ENCODE measurements at regions not wholly inside any gene's neighbourhood (a gene's known extent, or its start where the extent isn't known, plus 50 kb on each side); places are given as distances from the start of the nearest gene placed in this dataset.

DNA sequence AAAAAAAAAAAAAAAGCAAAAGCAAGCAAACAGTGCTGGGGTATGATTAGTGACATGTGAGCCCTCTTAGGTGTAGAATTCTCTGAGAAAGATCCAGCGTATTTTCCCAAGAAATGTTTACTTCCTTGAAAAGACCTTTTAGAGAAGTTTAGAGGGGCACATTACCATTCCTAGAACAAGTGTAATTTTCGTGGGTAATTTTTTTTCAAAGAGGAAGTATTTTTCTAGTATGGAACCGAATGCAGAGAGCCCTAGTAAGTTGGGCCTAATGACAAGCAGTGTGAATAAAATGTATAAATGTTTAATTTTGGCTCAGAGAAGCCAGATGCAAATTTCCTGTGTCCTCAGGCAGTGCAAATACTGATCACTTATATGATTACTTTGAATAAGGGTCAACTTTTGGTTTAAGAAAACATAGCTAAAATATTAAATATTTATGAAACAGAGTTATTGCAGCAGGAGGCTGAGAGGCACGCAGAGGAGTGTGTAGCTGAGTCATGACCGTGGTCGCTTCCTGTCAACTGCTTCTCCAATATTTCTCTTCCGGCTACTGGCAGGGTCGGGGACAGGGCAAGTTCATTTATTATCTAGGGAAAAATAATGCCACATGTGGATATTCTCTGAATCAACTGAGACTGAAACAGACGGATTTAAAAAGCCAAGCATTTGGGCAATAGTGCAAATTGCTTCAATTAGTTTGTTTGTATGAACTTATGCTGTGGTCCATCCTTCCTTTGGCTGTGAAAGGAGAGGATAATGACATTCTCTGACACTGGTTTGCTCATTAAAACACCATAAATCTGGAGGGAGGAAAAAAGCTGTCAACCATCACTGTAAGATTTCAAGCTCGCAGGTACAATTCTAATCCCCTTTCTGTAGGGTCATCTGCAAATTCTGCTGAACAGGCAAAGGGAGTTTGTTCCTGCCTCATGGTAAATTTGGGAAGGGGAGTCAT lies 495.2 kb downstream of the GLRX3 start:
- H3K9me3 Mint-ChIP-seq = peaks cover 4% of the 10 kb centered on the region
- no peaks in the 10 kb centered on the region for H3K36me3 Mint-ChIP-seq
- no peaks in the 10 kb centered on the region for H3K4me1 Mint-ChIP-seq
- H3K4me3 Mint-ChIP-seq = no peak overlapping the region
- no peak overlapping the region for H3K27ac Mint-ChIP-seq
- peaks cover 13% of the 10 kb centered on the region for H3K27me3 Mint-ChIP-seq

- Mint-ChIP-seq H3K9me3 (no peaks in the 10 kb centered on the region), H3K27me3 (peaks cover 14% of the 10 kb centered on the region), H3K27ac (no peak overlapping the region), H3K36me3 (no peaks in the 10 kb centered on the region), H3K4me3 (no peak overlapping the region), H3K4me1 (no peaks in the 10 kb centered on the region)
Measured at GRCh38 chr10:130634816-130635215, 498.6 kb downstream of the GLRX3 start.

- Mint-ChIP-seq H3K27me3 (peaks cover 14% of the 10 kb centered on the region), H3K27ac (no peak overlapping the region), H3K4me1 (no peaks in the 10 kb centered on the region), H3K4me3 (no peak overlapping the region), H3K36me3 (no peaks in the 10 kb centered on the region), H3K9me3 (no peaks in the 10 kb centered on the region)
Measured at GRCh38 chr10:130635528-130635927, 499.3 kb downstream of the GLRX3 start.

DNA sequence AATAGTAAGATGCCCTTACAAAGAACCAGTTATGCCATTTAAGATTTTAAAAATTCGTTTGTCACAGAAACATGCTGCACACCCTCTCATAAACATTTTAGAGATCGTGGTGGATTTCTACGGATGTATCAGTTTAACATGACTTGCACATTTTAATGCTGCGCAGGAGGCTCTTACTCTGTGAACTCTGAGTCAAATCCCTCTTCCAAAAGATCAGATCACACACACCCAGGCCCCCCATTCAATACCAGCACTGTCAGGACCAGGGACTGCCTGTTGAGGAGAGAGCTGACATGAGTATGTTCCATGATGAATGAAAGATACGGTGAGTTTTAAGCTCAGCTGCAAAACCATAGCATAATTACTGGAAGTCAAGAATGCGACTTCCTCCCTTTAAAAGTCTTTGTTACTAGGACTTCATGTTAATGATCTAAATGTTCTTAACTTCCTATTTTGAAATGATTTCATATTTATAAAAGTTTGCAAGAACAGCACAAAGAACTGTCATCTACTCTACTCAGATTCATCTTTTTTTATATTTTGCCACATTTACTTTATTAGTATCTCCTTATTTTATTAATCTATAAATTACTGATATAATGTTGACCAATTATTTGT lies 500.2 kb downstream of the GLRX3 start:
- H3K4me3 Mint-ChIP-seq = no peak overlapping the region
- H3K36me3 Mint-ChIP-seq = no peaks in the 10 kb centered on the region

GRCh38 chr10:130637089-130637676 lies 501.0 kb downstream of the GLRX3 start:
- H3K4me1 Mint-ChIP-seq = no peaks in the 10 kb centered on the region
- H3K27ac Mint-ChIP-seq = no peak overlapping the region
- H3K36me3 Mint-ChIP-seq = no peaks in the 10 kb centered on the region
- peaks cover 17% of the 10 kb centered on the region for H3K27me3 Mint-ChIP-seq
- no peaks in the 10 kb centered on the region for H3K9me3 Mint-ChIP-seq
- no peak overlapping the region for H3K4me3 Mint-ChIP-seq

More for the DNA sequence above, 500.2 kb downstream of the GLRX3 start:
- H3K27ac Mint-ChIP-seq = no peak overlapping the region
- H3K4me1 Mint-ChIP-seq = no peaks in the 10 kb centered on the region
- H3K9me3 Mint-ChIP-seq = no peaks in the 10 kb centered on the region
- peaks cover 15% of the 10 kb centered on the region for H3K27me3 Mint-ChIP-seq

DNA sequence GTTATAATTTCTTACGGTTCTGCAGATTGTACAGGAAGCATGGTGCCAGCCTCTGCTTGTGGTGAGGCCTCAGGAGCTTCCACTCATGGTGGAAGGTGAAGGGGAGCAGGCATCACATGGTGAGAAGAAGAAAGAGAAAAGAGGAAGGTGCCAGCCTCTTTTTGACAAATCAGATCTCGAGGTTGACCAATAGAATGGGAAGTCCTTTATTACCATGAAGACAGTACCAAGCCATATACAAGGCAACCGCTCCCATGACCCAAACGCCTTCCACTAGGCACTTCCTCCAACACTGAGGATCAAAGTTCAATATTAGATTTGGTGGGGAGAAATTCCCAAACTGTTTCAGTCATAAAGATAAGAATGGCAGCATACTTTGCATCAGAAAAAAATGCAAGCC lies 502.8 kb downstream of the GLRX3 start:
- Mint-ChIP-seq H3K4me1 (no peaks in the 10 kb centered on the region), H3K4me3 (no peak overlapping the region), H3K27ac (no peak overlapping the region), H3K27me3 (peaks cover 11% of the 10 kb centered on the region), H3K9me3 (no peaks in the 10 kb centered on the region), H3K36me3 (no peaks in the 10 kb centered on the region)

DNA sequence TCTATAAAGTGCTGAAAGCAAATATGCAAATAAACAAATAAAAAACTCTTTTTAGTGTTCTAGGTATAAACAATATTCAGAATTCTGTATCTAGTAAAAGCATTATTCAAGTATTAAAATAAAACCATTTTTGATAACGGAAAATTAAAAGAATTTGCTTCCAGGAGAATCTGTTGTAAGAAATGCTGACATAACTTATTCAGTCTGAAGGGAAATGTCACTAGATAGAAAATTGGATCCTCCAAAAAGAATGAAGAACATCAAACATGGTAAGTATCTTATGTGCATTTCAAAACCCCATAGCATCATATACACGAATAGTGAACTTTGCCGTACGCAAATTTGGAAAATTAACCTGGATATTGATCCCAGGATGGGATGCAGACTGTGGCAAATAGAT lies 506.7 kb downstream of the GLRX3 start:
- Mint-ChIP-seq H3K36me3 (no peaks in the 10 kb centered on the region), H3K4me1 (no peaks in the 10 kb centered on the region), H3K27me3 (peaks cover 3% of the 10 kb centered on the region), H3K27ac (no peak overlapping the region), H3K4me3 (no peak overlapping the region), H3K9me3 (no peaks in the 10 kb centered on the region)

DNA sequence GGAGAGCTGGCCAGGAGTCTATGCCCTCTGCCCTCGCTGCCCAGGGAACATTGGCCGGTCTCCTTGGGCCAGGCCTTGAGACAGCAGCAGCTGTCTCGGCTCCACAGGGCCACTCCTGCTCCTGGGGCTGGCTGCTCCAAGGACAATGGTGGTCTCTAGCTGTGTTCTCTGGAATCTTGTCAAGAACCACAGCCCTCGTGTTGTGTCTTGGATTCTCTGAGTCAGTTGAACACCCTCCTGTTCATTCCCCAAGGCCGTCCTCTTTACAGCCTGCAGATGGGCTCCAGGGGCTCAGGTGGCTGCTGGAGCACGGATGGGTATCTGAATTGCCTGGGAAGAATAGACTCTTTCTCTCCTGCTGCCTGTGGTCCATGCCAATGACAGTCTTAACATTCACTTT lies 511.1 kb downstream of the GLRX3 start:
- Mint-ChIP-seq H3K4me1 (no peaks in the 10 kb centered on the region), H3K9me3 (no peaks in the 10 kb centered on the region), H3K36me3 (no peaks in the 10 kb centered on the region), H3K27me3 (peaks cover 2% of the 10 kb centered on the region), H3K4me3 (no peak overlapping the region), H3K27ac (no peak overlapping the region)

- Mint-ChIP-seq H3K27ac (no peak overlapping the region), H3K4me1 (no peaks in the 10 kb centered on the region), H3K4me3 (no peak overlapping the region), H3K36me3 (no peaks in the 10 kb centered on the region), H3K9me3 (no peaks in the 10 kb centered on the region), H3K27me3 (peaks cover 2% of the 10 kb centered on the region)
Measured at GRCh38 chr10:130648807-130649206, 512.6 kb downstream of the GLRX3 start.

- H3K36me3 Mint-ChIP-seq = no peaks in the 10 kb centered on the region
- no peak overlapping the region for H3K4me3 Mint-ChIP-seq
- H3K27ac Mint-ChIP-seq = no peak overlapping the region
- H3K4me1 Mint-ChIP-seq = no peaks in the 10 kb centered on the region
- H3K9me3 Mint-ChIP-seq = no peaks in the 10 kb centered on the region
- H3K27me3 Mint-ChIP-seq = peaks cover 2% of the 10 kb centered on the region
Measured at GRCh38 chr10:130652544-130652943, 516.4 kb downstream of the GLRX3 start.

- H3K27me3 Mint-ChIP-seq = peaks cover 2% of the 10 kb centered on the region
Measured at GRCh38 chr10:130652964-130653578, 516.9 kb downstream of the GLRX3 start.

GRCh38 chr10:130654726-130655125 lies 518.5 kb downstream of the GLRX3 start:
- Mint-ChIP-seq H3K36me3 (no peaks in the 10 kb centered on the region), H3K4me3 (no peak overlapping the region), H3K4me1 (no peaks in the 10 kb centered on the region), H3K27ac (no peak overlapping the region), H3K27me3 (peaks cover 1% of the 10 kb centered on the region), H3K9me3 (no peaks in the 10 kb centered on the region)

More at GRCh38 chr10:130652964-130653578, 516.9 kb downstream of the GLRX3 start:
- no peak overlapping the region for H3K4me3 Mint-ChIP-seq
- H3K36me3 Mint-ChIP-seq = no peaks in the 10 kb centered on the region
- no peaks in the 10 kb centered on the region for H3K9me3 Mint-ChIP-seq
- no peaks in the 10 kb centered on the region for H3K4me1 Mint-ChIP-seq
- no peak overlapping the region for H3K27ac Mint-ChIP-seq

DNA sequence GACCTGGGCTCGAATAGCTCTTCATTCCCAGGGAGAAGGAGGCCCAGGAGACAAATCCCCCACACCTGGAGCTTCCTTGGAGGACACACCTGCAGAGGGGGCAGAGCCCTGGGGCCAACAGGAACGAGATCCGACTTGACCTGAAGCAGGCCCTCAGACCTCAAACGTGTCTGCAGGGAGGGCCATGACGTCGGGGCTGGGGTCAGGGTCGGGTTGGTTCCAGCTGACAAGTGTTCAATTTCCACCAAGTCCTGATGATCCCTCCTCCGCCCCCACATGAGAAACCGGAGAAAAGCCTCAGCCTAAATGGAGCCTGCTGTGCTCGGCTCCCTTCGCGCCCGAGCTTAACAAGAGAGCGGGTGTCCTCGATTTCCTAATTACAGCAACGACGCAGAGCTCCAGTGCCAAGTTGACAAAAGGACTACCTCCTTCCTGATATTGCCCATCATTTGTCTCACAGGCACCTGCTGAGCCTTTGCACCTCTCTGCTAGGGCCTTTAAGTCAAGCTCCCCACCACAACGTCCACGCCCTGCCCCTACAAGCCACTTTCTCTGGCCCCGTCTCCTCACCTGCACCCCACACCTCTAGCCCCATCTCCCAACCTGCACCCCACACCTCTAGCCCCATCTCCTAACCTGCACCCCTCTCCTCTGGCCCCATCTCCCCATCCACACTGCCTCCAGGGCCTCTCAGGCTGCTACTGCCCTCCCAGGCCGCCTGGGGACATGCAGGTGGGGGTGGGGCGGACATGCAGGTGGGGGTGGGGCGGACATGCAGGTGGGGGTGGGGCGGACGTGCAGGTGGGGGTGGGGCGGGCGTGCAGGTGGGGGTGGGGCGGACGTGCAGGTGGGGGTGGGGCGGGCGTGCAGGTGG lies 519.4 kb downstream of the GLRX3 start:
- H3K36me3 Mint-ChIP-seq = no peaks in the 10 kb centered on the region
- no peaks in the 10 kb centered on the region for H3K9me3 Mint-ChIP-seq
- H3K27me3 Mint-ChIP-seq = peaks cover 1% of the 10 kb centered on the region
- H3K27ac Mint-ChIP-seq = no peak overlapping the region
- no peaks in the 10 kb centered on the region for H3K4me1 Mint-ChIP-seq
- no peak overlapping the region for H3K4me3 Mint-ChIP-seq

DNA sequence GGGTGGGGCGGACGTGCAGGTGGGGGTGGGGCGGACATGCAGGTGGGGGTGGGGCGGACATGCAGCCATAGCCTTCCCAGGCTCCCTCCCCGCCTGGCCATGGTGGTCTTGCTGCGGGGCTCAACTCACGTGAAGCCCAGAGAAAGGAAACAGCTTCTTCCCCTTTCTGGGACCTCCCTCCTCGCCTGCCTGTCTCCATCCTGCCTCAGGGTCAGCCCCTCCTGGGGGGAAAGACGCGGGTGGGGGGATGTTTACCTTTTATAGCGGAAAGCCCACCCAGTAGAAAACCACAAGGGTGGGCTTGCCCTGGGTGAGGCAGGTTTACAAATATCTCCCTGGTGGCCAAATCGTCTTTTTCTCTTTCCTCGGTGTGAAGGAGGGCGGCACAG lies 520.0 kb downstream of the GLRX3 start:
- no peaks in the 10 kb centered on the region for H3K36me3 Mint-ChIP-seq
- H3K27ac Mint-ChIP-seq = no peak overlapping the region
- no peak overlapping the region for H3K4me3 Mint-ChIP-seq
- H3K9me3 Mint-ChIP-seq = no peaks in the 10 kb centered on the region
- peaks cover 1% of the 10 kb centered on the region for H3K27me3 Mint-ChIP-seq
- no peaks in the 10 kb centered on the region for H3K4me1 Mint-ChIP-seq

- H3K27me3 Mint-ChIP-seq = peaks cover 1% of the 10 kb centered on the region
- H3K4me1 Mint-ChIP-seq = no peaks in the 10 kb centered on the region
- no peak overlapping the region for H3K4me3 Mint-ChIP-seq
- H3K36me3 Mint-ChIP-seq = no peaks in the 10 kb centered on the region
- H3K9me3 Mint-ChIP-seq = no peaks in the 10 kb centered on the region
- no peak overlapping the region for H3K27ac Mint-ChIP-seq
Measured at GRCh38 chr10:130656582-130657133, 520.5 kb downstream of the GLRX3 start.

All from activated naive CD4-positive, alpha-beta T cell treated with anti-CD3 and anti-CD28 coated beads, Interleukin-2, amount 50 U/mL, for 24 hours (primary cell).